ENCODE measurements at regions not wholly inside any gene's neighbourhood (a gene's known extent, or its start where the extent isn't known, plus 50 kb on each side); places are given as distances from the start of the nearest gene placed in this dataset.

- TF ChIP-seq EZH2phosphoT487 (IDR thresholded peaks at IDR 0.05; ENCODE audit: low read depth, severe bottlenecking, unreplicated experiment) (no peak), EZH2 (IDR thresholded peaks at IDR 0.05; ENCODE audit: borderline replicate concordance) (no peak)
- TF ChIP-seq, protein P1, sequence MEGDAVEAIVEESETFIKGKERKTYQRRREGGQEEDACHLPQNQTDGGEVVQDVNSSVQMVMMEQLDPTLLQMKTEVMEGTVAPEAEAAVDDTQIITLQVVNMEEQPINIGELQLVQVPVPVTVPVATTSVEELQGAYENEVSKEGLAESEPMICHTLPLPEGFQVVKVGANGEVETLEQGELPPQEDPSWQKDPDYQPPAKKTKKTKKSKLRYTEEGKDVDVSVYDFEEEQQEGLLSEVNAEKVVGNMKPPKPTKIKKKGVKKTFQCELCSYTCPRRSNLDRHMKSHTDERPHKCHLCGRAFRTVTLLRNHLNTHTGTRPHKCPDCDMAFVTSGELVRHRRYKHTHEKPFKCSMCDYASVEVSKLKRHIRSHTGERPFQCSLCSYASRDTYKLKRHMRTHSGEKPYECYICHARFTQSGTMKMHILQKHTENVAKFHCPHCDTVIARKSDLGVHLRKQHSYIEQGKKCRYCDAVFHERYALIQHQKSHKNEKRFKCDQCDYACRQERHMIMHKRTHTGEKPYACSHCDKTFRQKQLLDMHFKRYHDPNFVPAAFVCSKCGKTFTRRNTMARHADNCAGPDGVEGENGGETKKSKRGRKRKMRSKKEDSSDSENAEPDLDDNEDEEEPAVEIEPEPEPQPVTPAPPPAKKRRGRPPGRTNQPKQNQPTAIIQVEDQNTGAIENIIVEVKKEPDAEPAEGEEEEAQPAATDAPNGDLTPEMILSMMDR (IDR thresholded peaks at IDR 0.05; ENCODE audit: poor library complexity) = no peak
Measured at GRCh38 chr3:167895684-167896083, 160.2 kb downstream of the SERPINI1 start.

Data from hepatocyte (in vitro differentiated cells).